Ishikawa (cell line): ENCODE measurements at regions not wholly inside any gene's neighbourhood (a gene's known extent, or its start where the extent isn't known, plus 50 kb on each side); places are given as distances from the start of the nearest gene placed in this dataset.

Experiments used
- CEBPB ChIP-seq: IDR thresholded peaks from 2 replicates; pipeline ENCODE4 v1.6.1; 2012
- EP300 ChIP-seq: IDR thresholded peaks from 2 replicates; pipeline ENCODE4 v1.6.1; 2012; ENCODE audit warnings: borderline replicate concordance
- FOXM1 ChIP-seq: IDR thresholded peaks from 2 replicates; pipeline ENCODE4 v1.6.1; 2012; ENCODE audit warnings: low read depth, borderline replicate concordance
- NFIC ChIP-seq: IDR thresholded peaks from 2 replicates; pipeline ENCODE4 v1.6.1; 2012
- RAD21 ChIP-seq: IDR thresholded peaks from 2 replicates; pipeline ENCODE4 v1.6.1; 2012; ENCODE audit warnings: low read depth
- TAF1 ChIP-seq: IDR thresholded peaks from 2 replicates; pipeline ENCODE4 v1.6.1; 2012; ENCODE audit warnings: low read depth, mild to moderate bottlenecking
- TCF12 ChIP-seq: IDR thresholded peaks from 2 replicates; pipeline ENCODE4 v1.6.1; 2012; ENCODE audit warnings: low read depth
- YY1 ChIP-seq: IDR thresholded peaks from 2 replicates; pipeline ENCODE4 v1.6.1; 2012; ENCODE audit warnings: low read depth
- TF ChIP-seq, protein P1 (sequence below): IDR thresholded peaks from 2 replicates; pipeline ENCODE4 v1.6.1; 2012
- TF ChIP-seq, protein P2 (sequence below): IDR thresholded peaks from 2 replicates; pipeline ENCODE4 v1.6.1; 2012; ENCODE audit warnings: low read depth, mild to moderate bottlenecking

DNA sequence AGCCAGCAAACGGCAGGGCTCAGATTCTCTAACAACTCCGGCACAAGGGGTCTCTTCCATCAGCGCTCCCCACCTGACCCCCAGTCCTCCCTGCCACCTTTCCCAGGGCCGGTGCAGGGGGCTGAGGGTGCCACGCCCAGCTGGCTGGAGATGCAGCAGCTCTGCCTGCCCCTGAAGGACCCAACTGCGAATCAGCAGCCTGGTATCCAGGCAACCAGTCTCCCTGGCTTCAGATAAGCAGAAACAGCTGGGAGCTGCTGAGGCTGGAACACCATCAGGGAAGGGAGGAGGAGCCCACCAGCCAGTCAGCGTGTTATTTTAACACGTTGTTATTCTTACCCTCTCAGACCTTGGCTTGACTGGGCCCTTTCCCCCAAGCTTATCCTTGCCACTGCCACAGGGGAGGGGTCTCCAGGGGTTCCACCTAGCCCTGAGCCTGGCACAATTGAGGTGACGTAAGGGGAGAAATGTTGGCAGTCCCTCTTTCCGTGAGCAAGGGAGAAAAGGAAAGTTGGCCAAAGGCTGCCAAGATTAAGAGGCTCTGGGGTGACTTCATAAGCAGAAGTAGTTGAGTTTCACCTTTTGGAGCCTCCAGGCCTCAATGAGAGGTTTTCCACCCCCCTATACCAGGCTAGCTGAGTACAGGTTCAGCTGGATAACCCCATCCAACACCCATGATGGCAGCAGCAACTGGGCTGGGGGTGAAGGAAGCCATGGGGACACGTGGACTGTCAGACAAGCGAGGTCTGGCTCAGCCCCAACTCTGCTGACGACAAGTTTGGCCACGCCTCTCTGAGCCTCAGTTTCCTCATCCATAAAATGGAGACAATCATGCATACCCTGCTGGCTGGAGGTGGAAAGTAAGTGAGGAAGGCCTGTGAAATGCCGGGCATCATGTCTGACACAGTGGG, 91.1 kb downstream of the IRF2BPL start:
- TF ChIP-seq NFIC (no peak), FOXM1 (no peak), YY1 (no peak), CEBPB (no peak), TAF1 (no peak), EP300 (no peak), RAD21 (no peak), TCF12 (no peak)
- TF ChIP-seq, protein P1, sequence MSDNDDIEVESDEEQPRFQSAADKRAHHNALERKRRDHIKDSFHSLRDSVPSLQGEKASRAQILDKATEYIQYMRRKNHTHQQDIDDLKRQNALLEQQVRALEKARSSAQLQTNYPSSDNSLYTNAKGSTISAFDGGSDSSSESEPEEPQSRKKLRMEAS = no peak
- TF ChIP-seq, protein P2, sequence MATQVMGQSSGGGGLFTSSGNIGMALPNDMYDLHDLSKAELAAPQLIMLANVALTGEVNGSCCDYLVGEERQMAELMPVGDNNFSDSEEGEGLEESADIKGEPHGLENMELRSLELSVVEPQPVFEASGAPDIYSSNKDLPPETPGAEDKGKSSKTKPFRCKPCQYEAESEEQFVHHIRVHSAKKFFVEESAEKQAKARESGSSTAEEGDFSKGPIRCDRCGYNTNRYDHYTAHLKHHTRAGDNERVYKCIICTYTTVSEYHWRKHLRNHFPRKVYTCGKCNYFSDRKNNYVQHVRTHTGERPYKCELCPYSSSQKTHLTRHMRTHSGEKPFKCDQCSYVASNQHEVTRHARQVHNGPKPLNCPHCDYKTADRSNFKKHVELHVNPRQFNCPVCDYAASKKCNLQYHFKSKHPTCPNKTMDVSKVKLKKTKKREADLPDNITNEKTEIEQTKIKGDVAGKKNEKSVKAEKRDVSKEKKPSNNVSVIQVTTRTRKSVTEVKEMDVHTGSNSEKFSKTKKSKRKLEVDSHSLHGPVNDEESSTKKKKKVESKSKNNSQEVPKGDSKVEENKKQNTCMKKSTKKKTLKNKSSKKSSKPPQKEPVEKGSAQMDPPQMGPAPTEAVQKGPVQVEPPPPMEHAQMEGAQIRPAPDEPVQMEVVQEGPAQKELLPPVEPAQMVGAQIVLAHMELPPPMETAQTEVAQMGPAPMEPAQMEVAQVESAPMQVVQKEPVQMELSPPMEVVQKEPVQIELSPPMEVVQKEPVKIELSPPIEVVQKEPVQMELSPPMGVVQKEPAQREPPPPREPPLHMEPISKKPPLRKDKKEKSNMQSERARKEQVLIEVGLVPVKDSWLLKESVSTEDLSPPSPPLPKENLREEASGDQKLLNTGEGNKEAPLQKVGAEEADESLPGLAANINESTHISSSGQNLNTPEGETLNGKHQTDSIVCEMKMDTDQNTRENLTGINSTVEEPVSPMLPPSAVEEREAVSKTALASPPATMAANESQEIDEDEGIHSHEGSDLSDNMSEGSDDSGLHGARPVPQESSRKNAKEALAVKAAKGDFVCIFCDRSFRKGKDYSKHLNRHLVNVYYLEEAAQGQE = no peak
